CD4-positive, alpha-beta memory T cell (primary cell): ENCODE measurements at regions not wholly inside any gene's neighbourhood (a gene's known extent, or its start where the extent isn't known, plus 50 kb on each side); places are given as distances from the start of the nearest gene placed in this dataset.

ENCODE experiments used
- CTCF ChIA-PET: fragments of 350-600 bp; sonication (Branson Sonifier 250); formaldehyde crosslinking; loops from one replicate; lab custom pipeline; 2021; ENCODE audit warnings: inconsistent platforms; ENCODE audit not compliant: partially characterized antibody; lab: Charles Lee
- POLR2A ChIA-PET: fragments of 350-600 bp; sonication (Branson Sonifier 250); formaldehyde crosslinking; loops from one replicate; lab custom pipeline; 2021; ENCODE audit not compliant: partially characterized antibody; lab: Charles Lee
- DNase-seq, 5 donors: peaks; one replicate each; pipeline versions ENCODE4 v3.0.0 to v3.0.0-alpha.2; 2020 to 2022; ENCODE audit warnings: mixed read lengths in 1 of 5
- H3K27ac ChIP-seq: one replicate; pipeline ENCODE4 v1.7.0; 2013; ENCODE audit warnings: low read depth, low read length
- H3K27me3 ChIP-seq: 2 replicates; pipeline ENCODE4 v1.7.0; 2013; ENCODE audit warnings: mild to moderate bottlenecking, low read length, moderate library complexity; ENCODE audit not compliant: insufficient read depth
- H3K36me3 ChIP-seq: 2 replicates; pipeline ENCODE4 v1.7.0; 2013; ENCODE audit warnings: mild to moderate bottlenecking, low read length, moderate library complexity; ENCODE audit not compliant: insufficient read depth
- H3K4me1 ChIP-seq: 2 replicates; pipeline ENCODE4 v1.7.0; 2013; ENCODE audit warnings: mild to moderate bottlenecking, low read length, moderate library complexity; ENCODE audit not compliant: insufficient read depth
- H3K4me3 ChIP-seq, 2 donors: one replicate each; pipeline ENCODE4 v1.7.0; 2013; ENCODE audit warnings: low read length in 2 of 2, mild to moderate bottlenecking in 1 of 2
- H3K9me3 ChIP-seq, 2 donors: one replicate each; pipeline ENCODE4 v1.7.0; 2013; ENCODE audit warnings: low read length in 2 of 2, control low read depth in 1 of 2; ENCODE audit not compliant: control insufficient read depth in 1 of 2
- H3K27ac Mint-ChIP-seq, 7 donors: one replicate each; pipeline ENCODE4 v1.8.0; 2020 to 2021; ENCODE audit warnings: mixed read lengths in 7 of 7, mild to moderate bottlenecking in 6 of 7, inconsistent platforms in 3 of 7, moderate library complexity in 3 of 7
- H3K27me3 Mint-ChIP-seq, 2 donors: one replicate each; pipeline ENCODE4 v1.8.0; 2020 to 2021; ENCODE audit warnings: mixed read lengths in 2 of 2
- H3K36me3 Mint-ChIP-seq, 2 donors: one replicate each; pipeline ENCODE4 v1.8.0; 2020 to 2021; ENCODE audit warnings: mixed read lengths in 2 of 2, inconsistent platforms in 1 of 2, mild to moderate bottlenecking in 1 of 2
- H3K4me1 Mint-ChIP-seq, 4 donors: one replicate each; pipeline ENCODE4 v1.8.0; 2020 to 2021; ENCODE audit warnings: mixed read lengths in 4 of 4, mild to moderate bottlenecking in 1 of 4
- H3K4me3 Mint-ChIP-seq, 8 donors: one replicate each; pipeline ENCODE4 v1.8.0; 2020 to 2021; ENCODE audit warnings: mixed read lengths in 8 of 8, mild to moderate bottlenecking in 7 of 8, moderate library complexity in 6 of 8, inconsistent platforms in 3 of 8
- H3K9me3 Mint-ChIP-seq, 8 donors: one replicate each; pipeline ENCODE4 v1.8.0; 2020 to 2021; ENCODE audit warnings: mixed read lengths in 8 of 8, mild to moderate bottlenecking in 5 of 8, inconsistent platforms in 3 of 8, moderate library complexity in 1 of 8
- intact Hi-C: fragments of 100-400 bp; cut with micrococcal nuclease; formaldehyde crosslinking; loops from one replicate; pipeline ENCODE4 v1.15.1; 2023

- DNase-seq = peak; percentile 67 to 73 (median 69)
- peak overlapping the region; percentile 9 for H3K27ac ChIP-seq
- H3K27me3 Mint-ChIP-seq = no peaks in the 10 kb centered on the region
- H3K4me3 Mint-ChIP-seq = peak overlapping the region; percentile 81 to 90 (median 88)
- intact Hi-C loops = loop anchor here (1.0 to 5.0 kb wide), 9 partner anchors 17 to 598 kb away; partner anchors contain the start of genes CCDC83 and PICALM
- H3K9me3 ChIP-seq = no peaks in the 10 kb centered on the region
- H3K9me3 Mint-ChIP-seq = no peaks in the 10 kb centered on the region
- no peaks in the 10 kb centered on the region for H3K27me3 ChIP-seq
- peak overlapping the region; percentile 39 to 46 for H3K4me3 ChIP-seq
- ChIA-PET POLR2A (interaction anchor here (0.5 to 2.9 kb wide), 9 partner anchors 9 to 339 kb away, joined by 3 to 32 read pairs (median 5); partner anchors contain the start of genes CCDC83, EED and PICALM), CTCF (interaction anchor here (0.7 to 8.1 kb wide), 61 partner anchors 9 to 604 kb away, joined by 3 to 173 read pairs (median 4); partner anchors contain the start of genes CCDC83, HIKESHI and PICALM)
- H3K4me1 ChIP-seq = peaks cover 11% of the 10 kb centered on the region
- H3K4me1 Mint-ChIP-seq = peaks cover 10 to 15% (median 13%) of the 10 kb centered on the region in 4 donors
- H3K36me3 ChIP-seq = no peaks in the 10 kb centered on the region
- peak overlapping the region; percentile 53 to 88 (median 76) for H3K27ac Mint-ChIP-seq
- H3K36me3 Mint-ChIP-seq = no peaks in the 10 kb centered on the region
Observed at GRCh38 chr11:86193297-86194095, 51.1 kb upstream of the EED start.

- Histone ChIP-seq H3K36me3 (no peaks in the 10 kb centered on the region), H3K9me3 (no peaks in the 10 kb centered on the region), H3K4me1 (peaks cover 11% of the 10 kb centered on the region), H3K4me3 (peak overlapping the region; percentile 39 to 46), H3K27ac (peak overlapping the region; percentile 9), H3K27me3 (no peaks in the 10 kb centered on the region)
- POLR2A ChIA-PET = interaction anchor here (0.5 to 2.9 kb wide), 8 partner anchors 23 to 338 kb away, joined by 3 to 32 read pairs (median 6); partner anchors contain the start of genes CCDC83 and PICALM
- Mint-ChIP-seq H3K4me1 (peaks cover 10 to 15% (median 13%) of the 10 kb centered on the region in 4 donors), H3K9me3 (no peaks in the 10 kb centered on the region), H3K27ac (peak overlapping the region in 4 of 7 donors; percentile 44 to 83 (median 54)), H3K27me3 (no peaks in the 10 kb centered on the region), H3K36me3 (no peaks in the 10 kb centered on the region), H3K4me3 (peak overlapping the region in 5 of 8 donors; percentile 82 to 90 (median 87))
- DNase-seq = no peak
- CTCF ChIA-PET = interaction anchor here (0.8 to 8.1 kb wide), 40 partner anchors 8 to 593 kb away, joined by 3 to 173 read pairs (median 6); partner anchors contain the start of genes CCDC83, HIKESHI and PICALM
- intact Hi-C loops = loop anchor here (1.0 to 5.0 kb wide), 9 partner anchors 16 to 597 kb away; partner anchors contain the start of genes CCDC83 and PICALM
Observed at GRCh38 chr11:86192519-86193257, 51.9 kb upstream of the EED start.

GRCh38 chr11:86191874-86192273, 52.7 kb upstream of the EED start:
- peaks cover 10 to 15% (median 13%) of the 10 kb centered on the region in 4 donors for H3K4me1 Mint-ChIP-seq
- H3K27me3 Mint-ChIP-seq = no peaks in the 10 kb centered on the region
- H3K4me3 Mint-ChIP-seq = no peak overlapping the region
- Histone ChIP-seq H3K9me3 (no peaks in the 10 kb centered on the region), H3K36me3 (no peaks in the 10 kb centered on the region), H3K27me3 (no peaks in the 10 kb centered on the region), H3K4me3 (no peak overlapping the region), H3K27ac (no peak overlapping the region), H3K4me1 (peaks cover 11% of the 10 kb centered on the region)
- ChIA-PET POLR2A (interaction anchor here (0.6 to 2.9 kb wide), 3 partner anchors 24 to 150 kb away, joined by 3 to 32 read pairs (median 3); partner anchors contain the start of gene PICALM), CTCF (interaction anchor here (2.8 to 8.1 kb wide), 2 partner anchors 143 to 149 kb away, joined by 20 to 173 read pairs; no protein-coding TSS in a partner anchor)
- no peak for DNase-seq
- H3K36me3 Mint-ChIP-seq = no peaks in the 10 kb centered on the region
- H3K9me3 Mint-ChIP-seq = no peaks in the 10 kb centered on the region
- intact Hi-C loops = loop anchor here (2.0 to 5.0 kb wide), 2 partner anchors 15 to 75 kb away; no protein-coding TSS in a partner anchor
- no peak overlapping the region for H3K27ac Mint-ChIP-seq

- no peaks in the 10 kb centered on the region for H3K36me3 Mint-ChIP-seq
- POLR2A ChIA-PET = no interaction called here
- no peak overlapping the region for H3K27ac Mint-ChIP-seq
- Histone ChIP-seq H3K4me3 (no peak overlapping the region), H3K27me3 (no peaks in the 10 kb centered on the region), H3K36me3 (no peaks in the 10 kb centered on the region), H3K27ac (no peak overlapping the region), H3K9me3 (no peaks in the 10 kb centered on the region), H3K4me1 (peaks cover 18% of the 10 kb centered on the region)
- peaks cover 0 to 2% (median 0%) of the 10 kb centered on the region in 4 donors for H3K4me1 Mint-ChIP-seq
- H3K4me3 Mint-ChIP-seq = no peak overlapping the region
- DNase-seq = no peak
- no peaks in the 10 kb centered on the region for H3K9me3 Mint-ChIP-seq
- no peaks in the 10 kb centered on the region for H3K27me3 Mint-ChIP-seq
- CTCF ChIA-PET = interaction anchor here (1.8 kb wide), 1 partner anchor 32 kb away, joined by 4 read pairs; no protein-coding TSS in a partner anchor
- intact Hi-C loops = no loop called here
Observed at GRCh38 chr11:86187027-86187426, 57.5 kb upstream of the EED start.

GRCh38 chr11:86186386-86186785, 58.2 kb upstream of the EED start:
- peaks cover 0 to 2% (median 0%) of the 10 kb centered on the region in 4 donors for H3K4me1 Mint-ChIP-seq
- Histone ChIP-seq H3K4me3 (no peak overlapping the region), H3K36me3 (no peaks in the 10 kb centered on the region), H3K9me3 (no peaks in the 10 kb centered on the region), H3K27ac (no peak overlapping the region), H3K27me3 (no peaks in the 10 kb centered on the region), H3K4me1 (peaks cover 18% of the 10 kb centered on the region)
- no peak overlapping the region for H3K27ac Mint-ChIP-seq
- H3K4me3 Mint-ChIP-seq = no peak overlapping the region
- no peaks in the 10 kb centered on the region for H3K27me3 Mint-ChIP-seq
- H3K9me3 Mint-ChIP-seq = no peaks in the 10 kb centered on the region
- ChIA-PET POLR2A (no interaction called here), CTCF (interaction anchor here (1.8 kb wide), 1 partner anchor 32 kb away, joined by 4 read pairs; no protein-coding TSS in a partner anchor)
- no peak for DNase-seq
- intact Hi-C loops = no loop called here
- H3K36me3 Mint-ChIP-seq = no peaks in the 10 kb centered on the region

GRCh38 chr11:86185381-86185750, 59.2 kb upstream of the EED start:
- H3K4me1 Mint-ChIP-seq = peaks cover 0 to 2% (median 0%) of the 10 kb centered on the region in 4 donors
- no peaks in the 10 kb centered on the region for H3K36me3 ChIP-seq
- H3K9me3 Mint-ChIP-seq = no peaks in the 10 kb centered on the region
- H3K36me3 Mint-ChIP-seq = no peaks in the 10 kb centered on the region
- no peaks in the 10 kb centered on the region for H3K27me3 Mint-ChIP-seq
- H3K27ac Mint-ChIP-seq = no peak overlapping the region
- H3K4me3 ChIP-seq = no peak overlapping the region
- no peak overlapping the region for H3K27ac ChIP-seq
- no peak for DNase-seq
- intact Hi-C loops = no loop called here
- H3K4me3 Mint-ChIP-seq = no peak overlapping the region
- ChIA-PET CTCF (interaction anchor here (0.6 to 2.5 kb wide), 2 partner anchors 8 to 108 kb away, joined by 4 to 11 read pairs; no protein-coding TSS in a partner anchor), POLR2A (no interaction called here)
- H3K9me3 ChIP-seq = no peaks in the 10 kb centered on the region
- peaks cover 18% of the 10 kb centered on the region for H3K4me1 ChIP-seq
- no peaks in the 10 kb centered on the region for H3K27me3 ChIP-seq
